CD14-positive monocyte (primary cell): ENCODE measurements at regions not wholly inside any gene's neighbourhood (a gene's known extent, or its start where the extent isn't known, plus 50 kb on each side); places are given as distances from the start of the nearest gene placed in this dataset.

ENCODE experiments used
- DNase-seq, 3 donors: peaks; one replicate each; pipeline ENCODE4 v3.0.0-alpha.2; 2011 to 2022
- H2AFZ ChIP-seq: 2 replicates; pipeline ENCODE4 v1.6.0; 2012; ENCODE audit warnings: mild to moderate bottlenecking, low read depth, low read length, inconsistent platforms; ENCODE audit not compliant: insufficient read depth, poor library complexity, severe bottlenecking
- H3K27ac ChIP-seq, 2 donors: 1 replicate in 1 of 2; 2 replicates in 1 of 2; pipeline ENCODE4 v1.5.1; 2012 to 2013; ENCODE audit warnings: low read length in 2 of 2, control low read depth in 1 of 2, inconsistent platforms in 1 of 2, low read depth in 1 of 2, mild to moderate bottlenecking in 1 of 2
- H3K27me3 ChIP-seq, 2 donors: one replicate each; pipeline versions ENCODE4 v1.6.0 to v1.6.1; 2011 to 2013; ENCODE audit warnings: low read length in 2 of 2; ENCODE audit not compliant: control insufficient read depth in 2 of 2, insufficient read depth in 2 of 2
- H3K36me3 ChIP-seq, 2 donors: replicated peaks in 1 of 2; 1 replicate in 1 of 2; 2 replicates in 1 of 2; pipeline versions ENCODE4 v1.5.1 to v1.6.1; 2012 to 2013; ENCODE audit warnings: low read length in 2 of 2, control low read depth in 1 of 2, inconsistent platforms in 1 of 2, mild to moderate bottlenecking in 1 of 2; ENCODE audit not compliant: insufficient read depth in 2 of 2, control insufficient read depth in 1 of 2
- H3K4me1 ChIP-seq, 2 donors: 1 replicate in 1 of 2; 2 replicates in 1 of 2; pipeline versions ENCODE4 v1.5.1 to v1.6.1; 2012 to 2013; ENCODE audit warnings: low read length in 2 of 2, control low read depth in 1 of 2, inconsistent platforms in 1 of 2, mild to moderate bottlenecking in 1 of 2, moderate library complexity in 1 of 2; ENCODE audit not compliant: insufficient read depth in 2 of 2, control insufficient read depth in 1 of 2
- H3K4me2 ChIP-seq: replicated peaks from 2 replicates; pipeline ENCODE3; 2012; ENCODE audit warnings: low read length, moderate library complexity, mild to moderate bottlenecking; ENCODE audit not compliant: poor library complexity, severe bottlenecking; ENCODE audit errors: extremely low read depth
- H3K4me3 ChIP-seq, 3 experiments: fragments of 200-600 bp in 1 of 3; sonication (generic) in 1 of 3; replicated peaks in 1 of 3; 1 replicate in 2 of 3; 2 replicates in 1 of 3; pipeline ENCODE4 v1.5.1; 2011 to 2013; ENCODE audit warnings: low read length in 3 of 3, mild to moderate bottlenecking in 3 of 3, control low read depth in 2 of 3, low read depth in 2 of 3, inconsistent platforms in 1 of 3, moderate library complexity in 1 of 3
- H3K79me2 ChIP-seq: 2 replicates; pipeline ENCODE4 v1.6.0; 2012; ENCODE audit warnings: mild to moderate bottlenecking, control low read depth, inconsistent platforms, low read length, moderate library complexity; ENCODE audit not compliant: insufficient read depth
- H3K9ac ChIP-seq: 2 replicates; pipeline ENCODE4 v1.6.0; 2017; ENCODE audit warnings: low read length, mild to moderate bottlenecking; ENCODE audit not compliant: insufficient read depth, poor library complexity, severe bottlenecking
- H3K9me3 ChIP-seq, 2 donors: replicated peaks in 1 of 2; 1 replicate in 1 of 2; 2 replicates in 1 of 2; pipeline versions ENCODE4 v1.5.1 to v1.6.1; 2012 to 2013; ENCODE audit warnings: low read length in 2 of 2, control low read depth in 1 of 2; ENCODE audit not compliant: control insufficient read depth in 1 of 2, insufficient read depth in 1 of 2
- H4K20me1 ChIP-seq: 2 replicates; pipeline ENCODE4 v1.6.0; 2012; ENCODE audit warnings: mild to moderate bottlenecking, low read length, control low read depth, moderate library complexity; ENCODE audit not compliant: insufficient read depth
- H3K27ac Mint-ChIP-seq, 7 donors: one replicate each; pipeline ENCODE4 v1.8.0; 2020; ENCODE audit warnings: mild to moderate bottlenecking in 7 of 7, mixed read lengths in 7 of 7, moderate library complexity in 6 of 7, inconsistent platforms in 2 of 7
- H3K27me3 Mint-ChIP-seq, 3 donors: one replicate each; pipeline ENCODE4 v1.8.0; 2021 to 2022; ENCODE audit warnings: low read depth in 3 of 3, mild to moderate bottlenecking in 3 of 3, mixed read lengths in 3 of 3, moderate library complexity in 3 of 3, inconsistent platforms in 1 of 3
- H3K36me3 Mint-ChIP-seq, 2 donors: one replicate each; pipeline ENCODE4 v1.8.0; 2020; ENCODE audit warnings: mixed read lengths in 2 of 2, inconsistent platforms in 1 of 2, mild to moderate bottlenecking in 1 of 2
- H3K4me1 Mint-ChIP-seq: one replicate; pipeline ENCODE4 v1.8.0; 2020; ENCODE audit warnings: mild to moderate bottlenecking, mixed read lengths
- H3K4me3 Mint-ChIP-seq, 2 donors: one replicate each; pipeline ENCODE4 v1.8.0; 2020; ENCODE audit warnings: mild to moderate bottlenecking in 2 of 2, mixed read lengths in 2 of 2, moderate library complexity in 1 of 2
- H3K9me3 Mint-ChIP-seq, 7 donors: one replicate each; pipeline ENCODE4 v1.8.0; 2020 to 2022; ENCODE audit warnings: mixed read lengths in 7 of 7, mild to moderate bottlenecking in 6 of 7, moderate library complexity in 6 of 7, inconsistent platforms in 2 of 7
- WGBS: methylation state at CpG from one replicate; pipeline ENCODE4 v1.1.5; 2013; ENCODE audit warnings: missing lambda C conversion rate; ENCODE audit not compliant: insufficient coverage; 5-methylcytosine and 5-hydroxymethylcytosine counted together
- intact Hi-C, 2 donors: fragments of 100-400 bp; cut with micrococcal nuclease; formaldehyde crosslinking; loops; one replicate each; pipeline versions ENCODE4 v1.15.0 to v1.15.1; 2023
- TF ChIP-seq, protein P1 (sequence below): fragments of 200-600 bp; IDR thresholded peaks from one replicate; pipeline ENCODE4 v1.8.0; 2022; ENCODE audit warnings: antibody characterized with exemption, mild to moderate bottlenecking

- Histone ChIP-seq H3K36me3 (no peaks in the 10 kb centered on the region), H3K4me2 (no peak overlapping the region), H3K4me1 (no peaks in the 10 kb centered on the region), H2AFZ (no peak overlapping the region), H3K27ac (no peak overlapping the region), H3K27me3 (no peaks in the 10 kb centered on the region), H3K9me3 (no peaks in the 10 kb centered on the region), H3K4me3 (no peak overlapping the region), H3K79me2 (no peaks in the 10 kb centered on the region), H3K9ac (no peak overlapping the region), H4K20me1 (no peaks in the 10 kb centered on the region)
- Mint-ChIP-seq H3K4me1 (no peaks in the 10 kb centered on the region), H3K27ac (no peak overlapping the region), H3K27me3 (peaks cover 0 to 2% (median 0%) of the 10 kb centered on the region in 3 donors), H3K4me3 (no peak overlapping the region), H3K9me3 (peaks cover 0 to 5% (median 2%) of the 10 kb centered on the region in 7 donors), H3K36me3 (no peaks in the 10 kb centered on the region)
- TF ChIP-seq, protein P1, sequence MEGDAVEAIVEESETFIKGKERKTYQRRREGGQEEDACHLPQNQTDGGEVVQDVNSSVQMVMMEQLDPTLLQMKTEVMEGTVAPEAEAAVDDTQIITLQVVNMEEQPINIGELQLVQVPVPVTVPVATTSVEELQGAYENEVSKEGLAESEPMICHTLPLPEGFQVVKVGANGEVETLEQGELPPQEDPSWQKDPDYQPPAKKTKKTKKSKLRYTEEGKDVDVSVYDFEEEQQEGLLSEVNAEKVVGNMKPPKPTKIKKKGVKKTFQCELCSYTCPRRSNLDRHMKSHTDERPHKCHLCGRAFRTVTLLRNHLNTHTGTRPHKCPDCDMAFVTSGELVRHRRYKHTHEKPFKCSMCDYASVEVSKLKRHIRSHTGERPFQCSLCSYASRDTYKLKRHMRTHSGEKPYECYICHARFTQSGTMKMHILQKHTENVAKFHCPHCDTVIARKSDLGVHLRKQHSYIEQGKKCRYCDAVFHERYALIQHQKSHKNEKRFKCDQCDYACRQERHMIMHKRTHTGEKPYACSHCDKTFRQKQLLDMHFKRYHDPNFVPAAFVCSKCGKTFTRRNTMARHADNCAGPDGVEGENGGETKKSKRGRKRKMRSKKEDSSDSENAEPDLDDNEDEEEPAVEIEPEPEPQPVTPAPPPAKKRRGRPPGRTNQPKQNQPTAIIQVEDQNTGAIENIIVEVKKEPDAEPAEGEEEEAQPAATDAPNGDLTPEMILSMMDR, result no peak
- WGBS, result no CpG with 5 or more reads among the region's 1 CpG
- intact Hi-C loops, result no loop called here
- no peak for DNase-seq
These were observed 116.9 kb upstream of the CCNH start for GRCh38 chr5:87529486-87530076.

DNA sequence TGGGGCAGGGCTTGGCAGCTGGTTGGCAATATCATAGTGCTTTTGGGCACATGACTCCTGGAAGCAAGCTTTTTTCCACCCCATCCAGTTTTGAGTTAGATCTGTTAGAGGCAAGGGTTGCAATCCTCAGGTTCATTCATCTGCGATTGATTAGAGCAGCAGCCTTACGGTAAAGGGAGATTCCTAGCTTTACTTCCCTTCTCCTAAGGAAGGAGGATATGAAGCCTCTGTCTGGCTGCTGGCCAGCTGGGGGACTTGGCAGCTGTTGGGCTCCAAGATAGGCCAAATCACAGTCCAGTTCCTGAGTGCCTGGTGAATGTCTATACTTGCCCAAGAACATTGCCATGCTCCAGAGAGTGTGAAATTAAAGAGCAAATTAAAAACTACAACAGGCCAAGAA lies 113.4 kb upstream of the CCNH start:
- intact Hi-C loops, result no loop called here
- Mint-ChIP-seq H3K4me1 (no peaks in the 10 kb centered on the region), H3K36me3 (no peaks in the 10 kb centered on the region), H3K27me3 (peaks cover 0 to 2% (median 0%) of the 10 kb centered on the region in 3 donors), H3K27ac (no peak overlapping the region), H3K9me3 (peaks cover 0 to 5% (median 2%) of the 10 kb centered on the region in 7 donors), H3K4me3 (no peak overlapping the region)
- Histone ChIP-seq H3K27ac (no peak overlapping the region), H3K9ac (no peak overlapping the region), H3K79me2 (no peaks in the 10 kb centered on the region), H3K36me3 (no peaks in the 10 kb centered on the region), H4K20me1 (no peaks in the 10 kb centered on the region), H3K27me3 (no peaks in the 10 kb centered on the region), H3K9me3 (no peaks in the 10 kb centered on the region), H3K4me2 (no peak overlapping the region), H3K4me3 (no peak overlapping the region), H2AFZ (no peak overlapping the region), H3K4me1 (no peaks in the 10 kb centered on the region)
- no CpG with 5 or more reads among the region's 2 CpGs for WGBS
- TF ChIP-seq, protein P1, result no peak
- DNase-seq, result no peak
